K562 (cell line): ENCODE measurements at regions not wholly inside any gene's neighbourhood (a gene's known extent, or its start where the extent isn't known, plus 50 kb on each side); places are given as distances from the start of the nearest gene placed in this dataset.

ENCODE experiments used
- DLX4 ChIP-seq: fragments of 250-450 bp; sonication (Bioruptor Pico); IDR thresholded peaks from 2 replicates; pipeline ENCODE4 v1.6.1; 2021; ENCODE audit warnings: mild to moderate bottlenecking
- KLF13 ChIP-seq: fragments of 450-650 bp; IDR thresholded peaks from 2 replicates; pipeline ENCODE4 v1.6.1; 2016; ENCODE audit warnings: missing genetic modification characterization, low read depth, mild to moderate bottlenecking, missing compliant biosample characterization, moderate library complexity, borderline replicate concordance
- REST ChIP-seq, 2 experiments: fragments of 450-650 bp; formaldehyde crosslinking in 1 of 2; IDR thresholded peaks; 2 replicates each; pipeline versions ENCODE4 v1.4.0 to v1.6.1; 2014 to 2020; ENCODE audit warnings: mild to moderate bottlenecking in 2 of 2, borderline replicate concordance in 1 of 2, low read depth in 1 of 2
- SMARCE1 ChIP-seq: fragments of 450-650 bp; IDR thresholded peaks from 2 replicates; pipeline ENCODE4 v1.7.1; 2016; ENCODE audit warnings: mild to moderate bottlenecking

GRCh38 chr11:130614591-130614990 is 166.1 kb downstream of the ADAMTS15 start:
- TF ChIP-seq DLX4 (no peak), SMARCE1 (no peak), REST (IDR thresholded peaks at IDR 0.05; ENCODE audit: borderline replicate concordance) (no peak), REST (CRISPR knock-in tag; IDR thresholded peaks at IDR 0.05; ENCODE audit: low read depth) (no peak), KLF13 (tag) (no peak)
